HS-5 (cell line): ENCODE measurements at regions not wholly inside any gene's neighbourhood (a gene's known extent, or its start where the extent isn't known, plus 50 kb on each side); places are given as distances from the start of the nearest gene placed in this dataset.

Experiments used
- DNase-seq: peaks from one replicate; pipeline ENCODE4 v3.0.0-alpha.2; 2012; ENCODE audit warnings: low read depth

DNA sequence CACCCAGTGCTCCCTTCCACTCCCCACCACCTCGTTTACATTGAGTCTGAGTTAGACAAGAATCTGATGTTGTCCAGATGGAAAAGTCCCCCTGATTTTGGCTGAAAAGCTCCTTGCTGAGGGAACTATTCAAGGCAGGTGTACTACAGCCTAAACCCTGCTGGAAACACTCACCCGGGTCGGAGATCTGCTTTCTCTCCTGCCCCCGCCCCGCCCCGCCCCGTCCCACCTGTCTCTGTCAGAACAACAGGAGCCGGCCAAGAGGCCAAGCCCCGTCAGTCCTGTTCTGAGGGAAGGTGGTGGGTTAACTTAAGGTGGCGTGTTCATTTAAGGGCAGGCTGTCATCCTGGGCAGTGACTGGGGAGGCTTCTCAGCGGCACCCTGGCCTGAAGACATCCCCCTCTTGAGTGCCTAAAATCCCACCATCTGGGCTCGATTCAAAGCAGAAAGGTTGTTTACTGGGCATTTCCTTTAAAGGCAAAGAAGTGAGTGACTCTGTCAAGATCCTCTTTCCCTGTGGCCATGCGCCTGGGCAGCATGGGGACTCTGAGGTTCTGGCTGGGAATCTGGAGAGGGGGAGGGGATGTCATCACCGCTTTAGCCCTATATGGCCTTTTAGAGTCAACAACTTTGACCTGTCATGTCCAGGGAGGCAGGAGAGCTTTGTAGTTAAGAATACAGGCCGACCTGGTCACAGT is 71.1 kb upstream of the NEURL1B start:
- no peak for DNase-seq

DNA sequence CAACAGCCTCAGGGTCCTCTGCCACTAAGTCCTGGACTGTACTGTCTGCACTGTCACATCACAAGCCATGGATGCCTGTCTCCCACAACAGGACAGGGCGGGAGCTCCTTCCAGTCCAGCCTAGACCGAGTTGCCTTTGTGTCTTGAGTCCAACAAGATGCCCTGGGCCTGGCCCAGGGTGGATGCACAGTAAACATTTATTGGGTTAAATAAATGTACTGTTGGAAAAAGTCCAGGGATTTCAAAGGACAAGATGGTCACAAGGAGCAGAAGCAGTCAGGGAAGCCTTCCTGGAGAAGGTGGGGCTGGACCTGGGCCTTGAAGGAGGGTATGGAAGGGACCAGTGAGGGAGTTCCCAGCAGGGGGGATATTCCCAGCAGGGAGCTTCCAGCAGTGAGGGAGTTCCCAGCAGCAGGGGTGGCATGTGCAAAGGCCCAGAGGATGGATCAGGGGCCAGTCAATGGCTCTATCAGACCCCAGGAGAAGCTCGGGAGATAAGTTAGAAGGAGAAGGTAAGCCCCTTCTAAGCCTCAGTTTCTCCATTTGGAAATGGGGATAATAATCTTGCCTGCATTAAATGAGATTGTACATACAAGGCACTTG is 72.7 kb upstream of the NEURL1B start:
- DNase-seq: no peak

DNA sequence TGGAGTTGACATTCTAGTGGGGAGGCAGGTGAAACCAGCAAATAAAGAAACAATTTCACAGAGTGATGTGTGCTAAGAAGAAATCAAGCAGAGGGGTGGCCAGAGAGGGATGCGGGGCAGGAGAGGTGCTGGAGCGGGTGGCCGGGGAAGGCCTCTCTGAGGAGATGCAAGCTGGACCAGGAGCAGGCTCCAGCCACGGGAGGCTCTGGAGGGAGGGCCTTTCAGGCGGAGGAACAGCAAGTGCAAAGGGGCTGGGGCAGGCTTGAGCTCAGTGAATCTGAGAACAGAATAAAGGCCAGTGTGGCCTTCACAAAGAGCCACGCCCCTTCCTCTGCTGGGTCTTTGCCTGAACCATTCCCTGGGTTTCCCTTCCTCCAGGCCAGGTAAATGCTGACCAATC is 73.2 kb upstream of the NEURL1B start:
- no peak for DNase-seq

DNA sequence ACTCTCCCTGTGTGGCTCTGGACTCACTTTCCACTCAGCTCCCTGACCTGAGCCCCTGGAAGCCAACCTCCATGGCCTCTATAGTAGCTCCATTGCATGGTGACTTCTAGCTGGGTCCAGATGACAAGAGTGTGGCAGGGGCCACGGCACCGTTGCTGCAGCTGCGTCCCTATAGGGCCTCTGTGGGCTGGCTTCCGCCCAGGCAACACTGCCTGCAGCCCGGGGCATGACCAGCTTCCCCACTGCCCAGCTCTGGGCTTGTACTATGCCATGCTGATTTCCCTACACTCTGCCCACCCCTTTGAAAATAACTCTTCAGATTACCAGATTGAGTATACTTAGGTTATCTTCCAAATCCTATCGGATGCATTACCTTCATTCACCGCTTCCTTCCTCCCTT is 73.8 kb upstream of the NEURL1B start:
- no peak for DNase-seq

DNA sequence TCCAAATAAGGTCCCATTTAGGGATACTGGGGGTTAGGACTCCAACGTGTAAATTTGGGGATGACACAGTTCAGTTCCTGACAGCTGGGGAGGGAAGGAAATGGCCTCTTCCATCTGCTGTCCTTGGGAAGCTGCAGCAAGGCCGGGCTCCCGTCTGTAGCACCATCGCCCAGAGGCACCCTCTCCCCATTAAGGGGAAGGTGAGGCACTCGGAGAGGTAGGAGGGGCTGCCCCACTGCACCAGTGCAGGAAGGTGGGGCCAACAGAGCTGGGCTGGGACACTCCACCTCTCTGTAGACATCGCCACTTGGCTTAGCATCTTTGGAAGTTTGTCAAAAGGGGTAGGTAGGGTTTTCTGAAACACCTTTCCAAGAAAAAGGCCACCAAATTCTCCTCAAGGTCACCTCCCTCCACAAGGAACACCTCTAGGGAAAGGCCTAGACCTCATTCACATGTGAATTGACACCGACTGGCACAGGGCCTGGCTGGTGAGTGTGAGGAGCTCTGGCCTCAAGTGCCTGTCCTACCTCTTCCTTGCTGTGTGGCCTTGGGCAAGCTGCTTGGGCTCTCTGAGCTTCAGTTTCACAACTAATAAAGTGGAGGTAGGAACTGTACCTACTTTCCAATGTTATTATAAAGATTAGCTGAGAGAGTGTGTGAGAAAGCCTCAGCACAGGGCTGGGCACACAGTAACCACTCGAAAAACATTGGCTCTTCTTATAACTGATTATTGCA is 75.0 kb upstream of the NEURL1B start:
- no peak for DNase-seq

DNA sequence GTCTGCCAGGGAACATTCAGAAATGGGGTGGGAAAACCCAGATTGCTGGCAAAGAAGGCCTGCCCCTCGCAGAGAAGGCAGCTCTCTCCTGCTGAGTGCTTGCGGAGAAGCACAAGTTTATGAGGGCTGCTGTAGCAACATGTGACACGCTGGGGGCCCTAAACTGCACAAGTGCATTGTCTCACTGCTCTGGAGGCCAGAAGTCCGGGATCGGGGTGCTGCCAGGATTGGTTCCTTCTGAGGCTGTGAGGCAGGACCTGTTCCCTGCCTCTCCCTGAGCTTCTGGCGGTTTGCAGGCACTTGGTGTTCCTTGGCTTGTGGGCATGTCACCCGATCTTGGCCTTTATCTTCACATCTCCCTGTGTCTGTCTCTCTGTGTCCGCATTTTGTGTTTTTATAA is 75.6 kb upstream of the NEURL1B start:
- no peak for DNase-seq

DNA sequence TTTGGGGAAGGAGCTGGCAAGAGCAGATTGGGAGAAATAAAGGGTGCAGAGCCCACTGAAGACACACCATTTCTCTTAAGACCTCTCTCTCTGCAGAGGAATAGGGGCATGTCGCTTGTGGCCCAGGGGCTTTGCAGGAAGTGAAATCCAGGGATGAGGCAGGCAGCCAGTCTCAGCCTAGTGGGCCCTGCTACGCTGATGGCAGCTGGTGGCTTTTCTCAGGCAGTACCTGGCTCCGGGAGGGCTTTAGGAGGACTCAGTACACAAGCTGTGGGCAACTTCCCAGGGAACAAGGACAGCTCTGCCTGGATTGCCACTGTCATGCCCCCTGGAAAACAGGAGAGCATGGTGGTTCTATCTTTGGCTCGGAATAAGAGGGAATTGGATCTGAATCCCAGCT is 76.2 kb upstream of the NEURL1B start:
- no peak for DNase-seq

DNA sequence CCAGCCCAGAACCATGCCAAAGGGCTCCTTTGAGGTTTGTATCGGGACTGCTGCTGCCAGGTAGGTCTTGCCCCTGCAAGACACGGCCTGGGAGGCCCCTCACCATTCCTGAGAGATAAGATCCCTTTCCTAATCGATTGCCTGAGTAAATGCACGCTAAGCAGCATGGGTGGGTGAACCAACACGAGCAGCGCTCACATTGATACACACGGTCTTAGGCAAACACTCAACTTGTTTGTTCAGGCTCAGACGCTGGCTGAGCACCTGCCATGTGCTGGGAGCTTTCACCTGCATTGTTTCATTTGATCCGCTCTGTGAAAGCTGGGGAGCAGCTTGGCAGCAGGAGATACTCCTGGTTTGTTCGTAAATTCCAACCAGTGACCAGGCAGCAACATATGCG is 76.9 kb upstream of the NEURL1B start:
- DNase-seq: no peak

DNA sequence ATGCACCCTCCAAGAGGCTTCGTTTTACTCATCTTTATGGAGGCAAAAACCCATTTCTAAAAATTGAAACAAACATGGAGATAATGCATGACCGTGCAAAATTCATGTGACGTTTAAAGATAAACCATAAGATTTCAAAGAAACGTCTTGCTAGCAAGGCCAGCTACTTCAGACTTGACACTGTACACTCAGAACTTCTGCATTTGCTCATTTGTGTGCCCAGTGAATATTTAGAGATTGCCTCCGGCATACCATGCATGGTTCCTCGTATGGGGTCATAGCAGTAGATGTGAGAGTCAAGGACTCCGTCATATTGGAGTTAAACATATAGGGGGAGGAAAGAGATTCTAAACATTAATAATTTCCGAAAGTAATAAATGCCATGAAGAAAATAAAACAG is 78.6 kb upstream of the NEURL1B start:
- no peak for DNase-seq

DNA sequence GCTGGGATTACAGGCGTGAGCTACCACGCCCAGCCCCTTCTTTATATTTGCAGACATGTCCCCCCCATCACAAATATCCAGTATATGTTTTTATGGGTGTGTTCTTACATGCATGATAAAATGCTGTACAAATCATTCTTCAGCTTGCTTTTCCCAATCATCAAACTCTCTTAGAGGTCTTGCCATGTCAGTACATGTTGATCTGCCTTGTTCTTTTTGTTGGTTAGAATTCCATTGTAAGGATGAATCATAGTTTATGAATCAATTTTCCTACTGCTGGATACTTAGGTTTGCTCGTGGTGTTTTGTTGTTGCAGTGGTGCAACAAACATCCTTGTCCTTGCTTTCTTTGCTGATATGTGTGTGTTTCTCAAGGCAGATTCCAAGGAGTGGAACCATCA is 79.9 kb upstream of the NEURL1B start:
- no peak for DNase-seq

DNA sequence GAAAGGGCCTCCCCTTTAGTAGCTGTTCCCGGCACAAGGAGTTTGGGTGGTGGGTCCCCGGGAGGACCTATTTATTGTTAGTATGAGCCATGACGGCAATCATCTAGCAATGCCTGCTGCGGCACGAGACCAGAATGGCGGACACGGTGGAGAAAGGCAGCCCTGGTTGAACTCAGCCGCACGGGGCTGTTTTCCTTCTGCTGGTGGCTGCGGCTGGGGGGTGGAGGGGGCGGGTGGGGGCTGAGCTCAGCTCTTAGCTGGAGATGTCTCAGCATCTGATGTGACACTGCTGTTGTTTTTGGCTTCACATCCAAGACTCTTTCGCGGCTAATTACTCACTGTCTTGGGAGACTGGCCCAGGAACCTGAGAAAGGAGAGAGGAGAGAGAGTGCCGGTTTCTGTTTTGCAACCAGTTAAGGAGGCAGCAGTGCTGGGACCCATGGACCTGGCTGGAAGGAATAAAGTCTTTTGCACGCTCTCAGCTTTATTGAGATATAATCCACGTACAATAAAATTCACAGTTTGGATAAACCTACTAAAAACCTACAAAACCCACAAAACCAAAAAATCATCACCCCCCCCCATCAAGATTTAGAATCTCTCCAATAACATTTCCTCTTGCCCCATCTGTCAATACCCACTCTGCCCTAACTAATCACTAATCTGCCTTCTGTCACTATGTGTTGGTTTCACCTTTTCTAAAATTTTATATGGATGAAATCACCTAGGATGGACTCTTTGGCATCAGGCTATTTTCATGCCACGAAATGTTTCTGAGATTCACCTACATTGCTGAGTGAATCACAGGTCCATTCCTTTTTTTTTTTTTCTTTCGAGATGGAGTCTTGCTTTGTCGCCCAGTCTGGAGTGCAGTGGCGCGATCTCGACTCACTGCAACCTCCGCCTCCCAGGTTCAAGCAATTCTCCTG is 81.8 kb upstream of the NEURL1B start:
- peak; percentile 69 for DNase-seq

DNA sequence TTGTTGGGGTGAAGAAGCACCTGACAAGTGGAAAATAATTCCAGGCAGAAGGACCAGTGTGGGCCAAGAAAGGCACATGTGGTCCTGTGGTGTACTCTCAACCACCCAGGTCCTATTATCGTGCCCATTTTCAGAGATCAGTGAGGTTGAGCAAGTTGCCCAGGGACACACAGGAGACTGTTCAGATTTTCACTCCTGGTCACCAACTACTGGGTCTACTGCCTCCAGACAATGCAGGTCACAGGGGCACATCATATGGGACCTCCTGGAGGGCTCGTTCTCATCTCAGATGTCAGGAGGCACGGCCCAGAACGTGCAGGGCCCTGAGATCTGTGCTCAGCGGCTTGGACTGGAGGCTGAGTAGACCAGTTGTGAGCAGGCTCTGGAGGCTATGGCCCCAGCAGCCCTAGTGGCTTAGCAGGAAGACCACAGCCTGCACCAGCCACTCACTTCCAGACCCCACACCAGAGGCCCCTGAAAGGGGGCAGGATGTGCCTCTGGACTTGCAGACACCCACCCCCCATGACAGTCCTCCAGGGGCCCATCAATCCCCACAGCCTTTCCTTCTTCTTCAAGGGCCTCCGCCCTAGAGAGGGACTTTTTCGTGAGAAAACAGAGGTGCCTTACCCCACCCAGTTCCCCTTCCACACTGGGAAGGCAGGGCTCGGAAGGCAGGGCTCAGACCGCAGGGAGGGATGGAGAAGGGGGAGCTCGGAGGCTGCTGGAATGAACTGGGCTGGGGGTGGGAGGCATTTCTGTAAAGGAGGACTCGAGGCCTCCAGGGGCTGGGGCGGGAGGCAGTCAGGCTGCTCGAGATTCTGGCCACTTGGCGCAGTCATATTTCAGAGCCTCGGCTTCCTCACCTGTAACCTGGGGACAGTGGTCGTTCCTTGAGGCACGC is 82.7 kb upstream of the NEURL1B start:
- DNase-seq: no peak

DNA sequence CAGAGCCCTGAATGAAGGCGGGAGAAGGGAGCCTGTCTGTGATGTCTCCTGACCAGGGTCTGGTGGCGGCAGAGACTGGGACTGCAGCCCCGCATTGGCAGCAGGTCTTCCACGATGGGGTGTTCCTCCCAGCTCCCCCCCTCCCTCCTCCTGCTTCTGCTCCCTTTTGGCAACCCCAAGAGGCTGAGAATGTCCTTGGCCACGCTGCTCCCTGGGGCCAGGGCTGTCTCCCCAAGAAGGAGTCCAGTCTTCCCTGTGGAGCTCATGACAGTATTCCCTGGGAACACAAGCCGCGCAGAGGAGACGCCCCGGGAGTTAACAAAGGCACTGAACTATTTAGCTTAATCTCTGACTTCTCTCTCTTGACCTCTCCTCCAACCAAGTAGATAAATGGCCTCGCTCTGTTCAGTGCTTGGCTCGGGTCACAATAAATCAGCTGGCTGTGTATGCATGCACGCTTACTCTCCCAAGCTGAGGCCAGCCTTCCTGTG is 84.0 kb upstream of the NEURL1B start:
- no peak for DNase-seq

DNA sequence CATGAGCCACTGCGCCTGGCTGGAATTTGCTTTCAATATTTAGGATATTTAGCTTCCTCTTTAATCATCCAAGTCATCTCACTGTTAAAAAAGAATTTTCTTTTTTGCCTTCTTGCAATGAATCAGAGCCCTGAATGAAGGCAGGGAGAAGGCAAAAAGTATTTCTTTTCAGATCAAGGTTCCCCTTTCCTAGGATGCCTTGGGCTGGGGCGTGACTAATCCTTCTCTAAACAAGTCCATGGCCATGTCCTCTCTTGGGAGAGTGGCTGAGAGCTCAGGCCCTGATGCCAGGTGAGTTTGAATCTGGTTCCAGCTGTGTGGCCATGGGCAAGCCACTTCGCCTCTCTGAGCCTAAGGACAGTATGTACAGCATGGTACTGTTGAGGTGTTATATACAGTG is 84.8 kb upstream of the NEURL1B start:
- DNase-seq: no peak

DNA sequence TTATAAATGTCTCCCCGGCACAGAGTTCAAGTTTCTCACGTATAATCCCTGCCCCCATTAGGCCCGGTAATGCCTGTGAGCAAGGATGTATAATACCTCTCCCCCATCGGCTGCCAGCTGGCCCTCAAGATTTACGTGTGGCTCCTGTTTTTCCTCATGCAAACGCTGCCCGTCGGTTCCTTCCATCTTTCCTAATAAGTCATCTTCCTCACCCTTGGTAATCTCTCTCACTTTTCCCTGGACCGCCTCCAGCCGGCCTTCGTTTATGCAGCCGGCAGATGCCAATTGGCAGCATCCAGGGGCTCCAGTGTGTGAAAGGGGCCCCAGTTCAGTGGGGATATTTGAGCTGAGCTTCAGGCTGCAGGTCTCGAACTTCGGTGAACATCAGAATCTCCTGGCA is 86.5 kb upstream of the NEURL1B start:
- DNase-seq: no peak

DNA sequence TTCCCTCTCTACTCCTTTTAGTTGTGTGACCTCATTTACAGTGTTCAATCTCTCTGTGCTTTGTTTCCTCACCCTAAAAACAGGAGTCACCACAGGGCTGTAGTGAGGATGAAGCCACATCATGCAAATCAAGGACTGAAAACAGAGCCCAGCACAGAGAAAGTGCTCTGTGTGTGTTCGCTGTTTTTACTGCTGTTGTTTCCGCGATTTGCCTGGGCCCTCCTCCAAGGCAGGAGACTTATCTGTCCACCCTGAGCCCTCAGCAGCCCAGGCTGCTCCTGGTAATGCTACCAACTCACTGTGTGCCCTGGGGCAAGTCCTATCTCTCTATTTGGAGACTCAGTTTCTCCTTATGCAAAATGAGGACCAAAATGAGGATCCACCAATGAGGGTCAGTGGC is 87.2 kb upstream of the NEURL1B start:
- no peak for DNase-seq

DNA sequence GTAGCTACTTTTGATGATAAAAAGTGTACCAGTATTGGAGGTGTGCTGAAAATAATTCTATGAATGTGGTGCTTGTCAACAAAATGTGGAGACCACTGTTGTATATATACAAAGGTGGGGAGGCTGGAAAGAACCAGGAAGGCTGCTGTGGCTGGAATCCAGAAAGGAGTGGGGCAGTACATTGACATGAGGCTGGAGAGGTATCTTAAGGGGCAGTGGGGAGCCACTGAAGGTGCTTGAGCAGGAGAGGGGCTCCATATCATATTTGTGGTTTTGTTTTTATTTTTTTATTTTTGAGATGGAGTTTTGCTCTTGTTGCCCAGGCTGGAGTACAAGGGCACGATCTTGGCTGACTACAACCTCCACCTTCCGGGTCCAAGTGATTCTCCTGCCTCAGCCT is 87.9 kb upstream of the NEURL1B start:
- DNase-seq: no peak

DNA sequence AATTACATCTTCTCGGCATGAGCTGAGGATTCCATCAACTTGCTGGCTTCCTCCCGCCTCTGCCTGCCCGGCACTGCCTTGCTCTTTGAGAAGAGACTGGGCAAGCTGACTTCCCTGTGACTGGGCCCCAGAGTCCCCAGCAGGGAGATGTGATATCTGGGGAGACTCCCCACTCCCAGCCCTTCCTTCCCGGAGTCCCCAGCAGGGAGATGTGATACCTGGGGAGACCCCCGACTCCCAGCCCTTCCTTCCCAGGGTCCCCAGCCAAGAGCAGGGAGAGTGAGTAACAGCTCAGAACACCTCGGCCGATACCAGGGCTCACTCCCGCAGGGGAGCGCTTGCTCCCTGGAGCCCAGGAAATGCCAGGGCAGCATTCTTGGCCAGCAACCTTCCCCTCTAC is 90.1 kb upstream of the NEURL1B start:
- DNase-seq: no peak

DNA sequence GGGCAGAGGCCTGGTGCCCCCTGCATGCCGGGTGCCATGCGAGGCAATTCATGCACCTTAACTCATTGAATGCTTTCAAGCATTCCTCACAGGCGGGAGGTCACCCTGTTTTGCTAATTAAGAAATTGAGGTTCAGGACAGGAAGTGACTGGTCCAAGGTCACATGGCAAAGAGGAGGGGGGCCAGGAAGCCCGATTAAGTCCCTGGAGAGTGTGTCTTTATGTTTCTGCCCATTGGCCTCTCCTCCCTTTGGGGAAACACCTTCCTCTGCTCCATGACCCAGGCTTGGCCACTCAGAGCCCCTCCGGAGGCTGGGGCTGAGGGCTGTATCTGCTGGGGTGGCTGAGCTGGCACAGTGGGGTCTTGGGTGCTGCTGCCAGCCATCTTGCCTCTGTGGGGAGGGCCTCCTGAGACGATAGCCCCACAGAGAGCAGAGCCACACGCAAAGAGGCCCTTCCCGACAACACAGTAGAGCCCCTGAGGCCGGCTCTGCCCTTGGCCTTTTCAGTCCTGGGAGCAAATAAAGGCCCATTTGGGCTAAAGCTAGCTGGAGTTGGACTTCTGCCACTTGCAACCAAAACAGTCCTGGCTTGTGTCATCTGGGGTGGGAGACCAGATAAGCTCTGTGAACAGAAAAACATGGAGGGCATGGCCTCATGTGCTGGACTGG is 90.8 kb upstream of the NEURL1B start:
- no peak for DNase-seq

DNA sequence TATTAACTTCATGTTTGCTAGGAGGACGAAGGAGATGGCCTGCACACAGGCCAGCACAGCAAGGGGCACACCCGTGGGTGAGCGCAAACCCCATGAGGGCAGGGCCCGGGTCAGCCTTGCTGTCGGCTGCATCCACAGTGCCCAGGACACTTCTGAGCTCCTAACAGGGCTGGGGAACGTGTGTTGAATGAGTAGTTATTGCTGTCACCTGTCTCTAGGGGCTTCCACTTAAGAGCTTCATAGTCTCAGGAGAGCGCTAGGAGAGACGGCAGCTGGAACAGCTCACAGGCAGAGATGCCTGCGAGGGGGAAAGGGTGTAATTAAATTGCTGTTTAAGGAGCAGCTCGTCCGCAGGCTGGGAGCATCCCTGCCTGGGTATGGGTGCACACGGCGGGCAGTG is 91.4 kb upstream of the NEURL1B start:
- DNase-seq: no peak
